ENCODE measurements at regions not wholly inside any gene's neighbourhood (a gene's known extent, or its start where the extent isn't known, plus 50 kb on each side); places are given as distances from the start of the nearest gene placed in this dataset.

DNA sequence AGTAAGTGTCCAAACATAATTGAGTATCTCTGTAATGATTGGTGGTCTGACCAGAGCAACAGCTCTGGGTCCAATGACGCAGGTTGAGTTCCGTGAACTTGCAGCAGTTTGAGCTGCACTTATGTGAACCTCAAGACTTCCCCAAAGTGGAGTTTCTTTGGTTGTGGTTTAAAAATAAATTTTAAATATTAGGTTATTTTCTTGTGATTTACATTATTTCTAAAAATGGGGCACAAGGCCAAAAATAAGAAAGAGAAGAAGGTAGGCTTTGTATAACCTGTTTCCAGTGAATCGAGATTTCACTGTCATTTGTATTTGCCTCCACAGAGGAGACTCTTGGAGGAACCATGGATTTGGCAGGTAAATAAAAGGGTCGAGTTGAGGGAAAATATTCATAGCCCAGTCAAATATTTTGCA, 166.4 kb upstream of the ZNF217 start:
- Mint-ChIP-seq H3K36me3 (ENCODE audit: low read depth) (no peaks in the 10 kb centered on the region), H3K27ac (no peak overlapping the region), H3K27me3 (no peaks in the 10 kb centered on the region), H3K4me3 (no peak overlapping the region), H3K4me1 (ENCODE audit: low read depth) (peaks cover 12% of the 10 kb centered on the region), H3K9me3 (no peaks in the 10 kb centered on the region)
- POLR2A ChIA-PET: interaction anchor here (0.7 kb wide), 1 partner anchor 15 kb away, joined by 3 read pairs; no protein-coding TSS in a partner anchor
- CTCF ChIA-PET: no interaction called here
- intact Hi-C loops (cut with micrococcal nuclease): no loop called here
- TF ChIP-seq, protein P1, sequence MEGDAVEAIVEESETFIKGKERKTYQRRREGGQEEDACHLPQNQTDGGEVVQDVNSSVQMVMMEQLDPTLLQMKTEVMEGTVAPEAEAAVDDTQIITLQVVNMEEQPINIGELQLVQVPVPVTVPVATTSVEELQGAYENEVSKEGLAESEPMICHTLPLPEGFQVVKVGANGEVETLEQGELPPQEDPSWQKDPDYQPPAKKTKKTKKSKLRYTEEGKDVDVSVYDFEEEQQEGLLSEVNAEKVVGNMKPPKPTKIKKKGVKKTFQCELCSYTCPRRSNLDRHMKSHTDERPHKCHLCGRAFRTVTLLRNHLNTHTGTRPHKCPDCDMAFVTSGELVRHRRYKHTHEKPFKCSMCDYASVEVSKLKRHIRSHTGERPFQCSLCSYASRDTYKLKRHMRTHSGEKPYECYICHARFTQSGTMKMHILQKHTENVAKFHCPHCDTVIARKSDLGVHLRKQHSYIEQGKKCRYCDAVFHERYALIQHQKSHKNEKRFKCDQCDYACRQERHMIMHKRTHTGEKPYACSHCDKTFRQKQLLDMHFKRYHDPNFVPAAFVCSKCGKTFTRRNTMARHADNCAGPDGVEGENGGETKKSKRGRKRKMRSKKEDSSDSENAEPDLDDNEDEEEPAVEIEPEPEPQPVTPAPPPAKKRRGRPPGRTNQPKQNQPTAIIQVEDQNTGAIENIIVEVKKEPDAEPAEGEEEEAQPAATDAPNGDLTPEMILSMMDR (IDR thresholded peaks at IDR 0.05): no peak
- ATAC-seq: no peak
- DNase-seq: no peak

DNA sequence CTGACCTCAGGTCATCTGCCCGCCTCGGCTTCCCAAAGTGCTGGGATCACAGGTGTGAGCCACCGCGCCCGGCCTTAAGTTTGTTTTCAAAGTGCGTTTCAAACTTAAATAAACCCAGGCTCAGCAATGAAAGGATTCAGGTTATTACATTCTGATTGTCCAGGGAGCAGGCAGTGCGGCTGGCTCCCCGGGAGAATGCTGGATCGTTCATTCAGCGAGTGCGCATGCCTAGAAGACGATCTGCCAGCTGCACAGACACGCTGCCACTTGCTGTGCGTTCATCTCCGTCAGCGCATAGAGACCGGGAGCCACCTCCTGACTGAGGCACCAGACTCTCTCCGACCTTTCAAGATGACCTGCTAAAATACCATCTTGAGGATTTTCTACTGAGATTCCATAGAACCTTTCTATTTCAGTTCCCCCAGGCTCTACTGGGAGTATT, 163.9 kb upstream of the ZNF217 start:
- H3K27me3 Mint-ChIP-seq: no peaks in the 10 kb centered on the region
- TF ChIP-seq, protein P1 (IDR thresholded peaks at IDR 0.05): no peak
- CTCF ChIA-PET: no interaction called here
- H3K36me3 Mint-ChIP-seq (ENCODE audit: low read depth): no peaks in the 10 kb centered on the region
- no peaks in the 10 kb centered on the region for H3K9me3 Mint-ChIP-seq
- POLR2A ChIA-PET: interaction anchor here (0.6 kb wide), 1 partner anchor 80 kb away, joined by 3 read pairs; no protein-coding TSS in a partner anchor
- no peak overlapping the region for H3K4me3 Mint-ChIP-seq
- H3K27ac Mint-ChIP-seq: no peak overlapping the region
- intact Hi-C loops (cut with micrococcal nuclease): loop anchor here (10.0 kb wide), 2 partner anchors 117 to 157 kb away; no protein-coding TSS in a partner anchor
- DNase-seq (no peak), ATAC-seq (no peak)
- H3K4me1 Mint-ChIP-seq (ENCODE audit: low read depth): peaks cover 37% of the 10 kb centered on the region

DNA sequence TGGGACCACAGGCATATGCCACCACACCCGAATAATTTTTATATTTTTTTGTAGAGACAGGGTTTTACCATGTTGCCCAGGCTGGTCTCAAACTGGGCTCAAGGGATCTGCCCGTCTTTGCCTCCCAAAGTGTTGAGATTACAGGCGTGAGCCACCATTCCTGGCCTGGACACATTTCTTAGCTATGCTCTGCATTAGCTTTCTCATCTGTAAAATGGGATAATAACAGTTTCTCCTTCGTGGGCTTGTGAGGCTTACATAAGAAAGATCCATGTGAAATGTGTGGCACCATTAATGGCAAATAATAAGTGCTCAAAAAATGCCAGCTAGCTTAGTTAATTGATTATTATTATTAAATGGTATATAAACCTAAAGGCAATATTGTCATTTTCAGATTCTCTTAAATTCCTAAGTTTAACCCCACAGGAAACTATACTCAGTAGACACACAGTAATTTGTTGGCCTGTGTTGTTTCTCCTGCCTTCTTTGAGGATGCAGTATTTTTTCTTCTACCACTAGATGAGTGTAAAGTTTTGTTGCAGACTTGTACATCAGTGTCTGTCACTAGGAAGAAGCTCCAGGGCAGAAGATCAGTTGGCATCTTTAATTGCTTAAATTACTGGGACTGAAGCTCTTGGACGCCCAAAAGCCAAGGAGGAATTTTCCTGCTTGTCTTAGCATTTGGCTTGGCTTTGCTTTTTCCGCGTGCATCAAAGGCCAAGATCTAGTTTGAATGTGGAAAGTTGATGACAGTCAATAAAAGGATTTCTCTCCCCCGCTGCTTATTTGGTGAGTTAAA, 162.3 kb upstream of the ZNF217 start:
- DNase-seq (no peak), ATAC-seq (no peak)
- ChIA-PET CTCF (interaction anchor here (0.6 to 1.5 kb wide), 3 partner anchors 85 to 1486 kb away, joined by 3 to 5 read pairs (median 3); no protein-coding TSS in a partner anchor), POLR2A (interaction anchor here (0.7 to 1.4 kb wide), 2 partner anchors 9 to 12 kb away, joined by 3 read pairs; no protein-coding TSS in a partner anchor)
- Mint-ChIP-seq H3K4me1 (ENCODE audit: low read depth) (peaks cover 47% of the 10 kb centered on the region), H3K4me3 (no peak overlapping the region), H3K9me3 (no peaks in the 10 kb centered on the region), H3K36me3 (ENCODE audit: low read depth) (no peaks in the 10 kb centered on the region), H3K27ac (peak overlapping the region; percentile 97), H3K27me3 (no peaks in the 10 kb centered on the region)
- intact Hi-C loops (cut with micrococcal nuclease): loop anchor here (10.0 kb wide), 2 partner anchors 119 to 159 kb away; no protein-coding TSS in a partner anchor
- TF ChIP-seq, protein P1 (IDR thresholded peaks at IDR 0.05): no peak

DNA sequence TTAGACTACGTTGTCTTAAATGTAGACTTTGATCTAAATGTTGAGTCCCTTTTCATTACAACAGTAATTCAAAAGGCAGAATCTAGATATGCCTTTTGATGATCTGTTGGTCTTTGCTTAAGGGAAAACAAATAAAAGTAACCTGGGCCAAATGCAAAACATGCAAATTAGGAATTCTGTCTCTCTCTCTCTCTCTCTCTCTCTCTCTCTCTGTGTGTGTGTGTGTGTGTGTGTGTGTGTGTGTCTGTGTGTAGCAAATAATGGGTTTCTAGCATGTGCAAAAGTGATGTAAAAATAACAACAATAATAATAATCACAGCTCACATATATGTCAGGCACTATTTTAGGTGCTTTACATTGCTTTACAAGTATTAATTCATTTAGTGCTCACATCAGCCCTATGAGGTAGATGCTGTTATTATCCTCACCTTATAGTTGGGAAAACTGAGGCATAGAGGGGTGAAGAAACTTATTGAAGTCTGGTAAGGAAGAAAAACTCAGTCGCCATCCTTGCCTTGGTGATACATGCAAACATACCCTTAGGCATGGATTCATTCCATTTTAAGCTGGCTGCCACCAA, 160.3 kb upstream of the ZNF217 start:
- intact Hi-C loops (cut with micrococcal nuclease): loop anchor here (5.0 to 10.0 kb wide), 4 partner anchors 78 to 183 kb away; no protein-coding TSS in a partner anchor
- Mint-ChIP-seq H3K36me3 (ENCODE audit: low read depth) (no peaks in the 10 kb centered on the region), H3K4me1 (ENCODE audit: low read depth) (peaks cover 65% of the 10 kb centered on the region), H3K27me3 (no peaks in the 10 kb centered on the region), H3K4me3 (peak overlapping the region; percentile 10), H3K9me3 (no peaks in the 10 kb centered on the region), H3K27ac (peak overlapping the region; percentile 97)
- no peak for DNase-seq
- TF ChIP-seq, protein P1 (IDR thresholded peaks at IDR 0.05): no peak
- ChIA-PET CTCF (interaction anchor here (1.0 to 2.3 kb wide), 9 partner anchors 14 to 186 kb away, joined by 3 to 10 read pairs (median 3); no protein-coding TSS in a partner anchor), POLR2A (interaction anchor here (0.5 to 1.3 kb wide), 9 partner anchors 11 to 140 kb away, joined by 3 to 8 read pairs (median 3); no protein-coding TSS in a partner anchor)
- no peak for ATAC-seq

Measured in activated CD8-positive, alpha-beta T cell treated with anti-CD3 and anti-CD28 coated beads for 36 hours (primary cell).